NCI-H146 (cell line): ENCODE measurements at regions not wholly inside any gene's neighbourhood (a gene's known extent, or its start where the extent isn't known, plus 50 kb on each side); places are given as distances from the start of the nearest gene placed in this dataset.

Experiments
- DNase-seq: peaks from one replicate; lab custom pipeline; 2025; lab: John Stamatoyannopoulos, UW

- DNase-seq: no peak
Measured at GRCh38 chr20:21956591-21956990, 251.1 kb downstream of the PAX1 start.

GRCh38 chr20:21947406-21947805 lies 241.9 kb downstream of the PAX1 start:
- DNase-seq: no peak

- DNase-seq: no peak
Measured at GRCh38 chr20:21944227-21944626, 238.8 kb downstream of the PAX1 start.

GRCh38 chr20:21941941-21942805 lies 236.7 kb downstream of the PAX1 start:
- DNase-seq: no peak

- DNase-seq: no peak
Measured at GRCh38 chr20:21936720-21937380, 231.4 kb downstream of the PAX1 start.

GRCh38 chr20:21936261-21936660 lies 230.8 kb downstream of the PAX1 start:
- no peak for DNase-seq

- no peak for DNase-seq
Measured at GRCh38 chr20:21933526-21933925, 228.1 kb downstream of the PAX1 start.

- DNase-seq: no peak
Measured at GRCh38 chr20:21921251-21921650, 215.8 kb downstream of the PAX1 start.

GRCh38 chr20:21920211-21920610 lies 214.7 kb downstream of the PAX1 start:
- DNase-seq: no peak

- DNase-seq: no peak
Measured at GRCh38 chr20:21918398-21918797, 212.9 kb downstream of the PAX1 start.

- DNase-seq: no peak
Measured at GRCh38 chr20:21902391-21902790, 196.9 kb downstream of the PAX1 start.

GRCh38 chr20:21901470-21902275 lies 196.2 kb downstream of the PAX1 start:
- DNase-seq: no peak

GRCh38 chr20:21900431-21900830 lies 195.0 kb downstream of the PAX1 start:
- DNase-seq: no peak

GRCh38 chr20:21874921-21875320 lies 169.5 kb downstream of the PAX1 start:
- DNase-seq: no peak

GRCh38 chr20:21874127-21874526 lies 168.7 kb downstream of the PAX1 start:
- no peak for DNase-seq

- DNase-seq: no peak
Measured at GRCh38 chr20:21873291-21873690, 167.8 kb downstream of the PAX1 start.

GRCh38 chr20:21867811-21868210 lies 162.3 kb downstream of the PAX1 start:
- DNase-seq: no peak

GRCh38 chr20:21867353-21867752 lies 161.9 kb downstream of the PAX1 start:
- no peak for DNase-seq

GRCh38 chr20:21862956-21863355 lies 157.5 kb downstream of the PAX1 start:
- no peak for DNase-seq

GRCh38 chr20:21862259-21862946 lies 156.9 kb downstream of the PAX1 start:
- DNase-seq: no peak

- DNase-seq: no peak
Measured at GRCh38 chr20:21840991-21841390, 135.5 kb downstream of the PAX1 start.

- DNase-seq: no peak
Measured at GRCh38 chr20:21839982-21840381, 134.5 kb downstream of the PAX1 start.
